H1 (cell line): ENCODE measurements at regions not wholly inside any gene's neighbourhood (a gene's known extent, or its start where the extent isn't known, plus 50 kb on each side); places are given as distances from the start of the nearest gene placed in this dataset.

Source experiments
- CTCF ChIA-PET: fragments of 300-600 bp; sonication (Branson Sonifier 250); formaldehyde crosslinking; loops from one replicate; lab custom pipeline; 2021; ENCODE audit not compliant: partially characterized antibody; lab: Charles Lee
- POLR2A ChIA-PET: fragments of 300-600 bp; sonication (Branson Sonifier 250); formaldehyde crosslinking; loops from one replicate; lab custom pipeline; 2021; ENCODE audit warnings: inconsistent platforms; ENCODE audit not compliant: partially characterized antibody; lab: Charles Lee
- DNase-seq, 2 experiments: peaks; one replicate each; pipeline versions ENCODE4 v3.0.0 to v3.0.0-alpha.2; 2010 to 2022; ENCODE audit warnings: low spot score in 2 of 2, low read depth in 1 of 2, mixed read lengths in 1 of 2
- FAIRE-seq: peaks from 2 replicates; lab custom pipeline; 2011; peaks lifted over from hg19 to GRCh38; lab: Jason Lieb, UNC
- H2AFZ ChIP-seq: 2 replicates; pipeline ENCODE4 v1.8.1; 2012; ENCODE audit warnings: low read length, inconsistent platforms
- H2AK5ac ChIP-seq: 2 replicates; pipeline ENCODE4 v1.6.1; 2013; ENCODE audit warnings: low read depth, low read length
- H2BK120ac ChIP-seq: replicated peaks from 2 replicates; pipeline ENCODE3; 2013; ENCODE audit warnings: low read depth, low read length, inconsistent platforms
- H2BK12ac ChIP-seq: 2 replicates; pipeline ENCODE4 v1.6.1; 2013; ENCODE audit warnings: low read depth, low read length
- H2BK15ac ChIP-seq: 2 replicates; pipeline ENCODE4 v1.6.1; 2013; ENCODE audit warnings: low read length
- H2BK20ac ChIP-seq: 2 replicates; pipeline ENCODE4 v1.6.1; 2013; ENCODE audit warnings: low read length
- H2BK5ac ChIP-seq: 2 replicates; pipeline ENCODE4 v1.6.1; 2013; ENCODE audit warnings: low read depth, low read length
- H3K14ac ChIP-seq: 2 replicates; pipeline ENCODE4 v1.6.1; 2013; ENCODE audit warnings: inconsistent platforms; ENCODE audit not compliant: insufficient read length
- H3K18ac ChIP-seq: 2 replicates; pipeline ENCODE4 v1.6.1; 2013; ENCODE audit warnings: low read length; ENCODE audit errors: extremely low read depth
- H3K23ac ChIP-seq: 2 replicates; pipeline ENCODE4 v1.6.1; 2013; ENCODE audit warnings: inconsistent platforms; ENCODE audit not compliant: insufficient read length
- H3K23me2 ChIP-seq: 2 replicates; pipeline ENCODE4 v1.6.1; 2013; ENCODE audit warnings: low read depth, low read length
- H3K27ac ChIP-seq: 2 replicates; pipeline ENCODE4 v1.6.1; 2011; ENCODE audit warnings: low read depth, low read length, inconsistent platforms
- H3K27me3 ChIP-seq, 4 experiments: replicated peaks in 1 of 4; 1 replicate in 1 of 4; 2 replicates in 3 of 4; pipeline versions ENCODE4 v1.6.1 to v1.8.1; 2011 to 2013; ENCODE audit warnings: low read length in 3 of 4, mild to moderate bottlenecking in 3 of 4, inconsistent platforms in 2 of 4, mixed read lengths in 2 of 4, moderate library complexity in 1 of 4; ENCODE audit not compliant: control insufficient read depth in 3 of 4, insufficient read depth in 3 of 4; ENCODE audit errors: extremely low read depth in 1 of 4
- H3K36me3 ChIP-seq, 4 experiments: 2 replicates each; pipeline versions ENCODE4 v1.6.1 to v1.8.1; 2011 to 2013; ENCODE audit warnings: mild to moderate bottlenecking in 4 of 4, low read length in 3 of 4, moderate library complexity in 2 of 4, control low read depth in 1 of 4, inconsistent platforms in 1 of 4; ENCODE audit not compliant: insufficient read depth in 4 of 4, control insufficient read depth in 2 of 4
- H3K4ac ChIP-seq: replicated peaks from 2 replicates; pipeline ENCODE3; 2013; ENCODE audit warnings: low read length, low read depth, mixed read lengths, inconsistent platforms; ENCODE audit not compliant: insufficient read length
- H3K4me1 ChIP-seq, 4 experiments: replicated peaks in 1 of 4; 1 replicate in 1 of 4; 2 replicates in 3 of 4; pipeline versions ENCODE4 v1.6.1 to v1.8.1; 2011 to 2013; ENCODE audit warnings: low read length in 3 of 4, inconsistent platforms in 2 of 4, mixed read lengths in 1 of 4; ENCODE audit not compliant: insufficient read depth in 4 of 4, control insufficient read depth in 3 of 4
- H3K4me2 ChIP-seq, 2 experiments: 2 replicates each; pipeline versions ENCODE4 v1.6.1 to v1.8.1; 2011 to 2013; ENCODE audit warnings: low read depth in 2 of 2, low read length in 2 of 2, control low read depth in 1 of 2, inconsistent platforms in 1 of 2, mild to moderate bottlenecking in 1 of 2; ENCODE audit not compliant: insufficient read depth in 1 of 2
- H3K4me3 ChIP-seq, 4 experiments: fragments of 200-600, 300-600 bp in 1 of 4; sonication (generic), shearing (Covaris generic), sonication (Bioruptor Twin) in 1 of 4; 2 replicates each; pipeline versions ENCODE4 v1.5.1 to v1.8.1; 2011 to 2016; ENCODE audit warnings: low read length in 4 of 4, low read depth in 3 of 4, control low read depth in 2 of 4, inconsistent platforms in 2 of 4, mild to moderate bottlenecking in 2 of 4, mixed read lengths in 1 of 4, moderate library complexity in 1 of 4; ENCODE audit not compliant: insufficient read depth in 2 of 4; ENCODE audit errors: extremely low read depth in 1 of 4
- H3K56ac ChIP-seq: replicated peaks from 2 replicates; pipeline ENCODE3; 2013; ENCODE audit warnings: low read depth, mild to moderate bottlenecking, mixed read lengths, low read length, inconsistent platforms; ENCODE audit not compliant: insufficient read length
- H3K79me1 ChIP-seq: 2 replicates; pipeline ENCODE4 v1.6.1; 2013; ENCODE audit warnings: low read depth, low read length, control low read depth
- H3K79me2 ChIP-seq, 2 experiments: 2 replicates each; pipeline versions ENCODE4 v1.6.1 to v1.8.1; 2012 to 2013; ENCODE audit warnings: low read length in 2 of 2, mild to moderate bottlenecking in 2 of 2, inconsistent platforms in 1 of 2; ENCODE audit not compliant: insufficient read depth in 2 of 2, control insufficient read depth in 1 of 2
- H3K9ac ChIP-seq, 4 experiments: replicated peaks in 1 of 4; 1 replicate in 1 of 4; 2 replicates in 3 of 4; pipeline versions ENCODE4 v1.6.1 to v1.8.1; 2011 to 2013; ENCODE audit warnings: low read depth in 3 of 4, low read length in 3 of 4, control low read depth in 2 of 4, mild to moderate bottlenecking in 2 of 4, moderate library complexity in 2 of 4, inconsistent platforms in 1 of 4; ENCODE audit errors: extremely low read depth in 1 of 4
- H3K9me3 ChIP-seq, 2 experiments: 2 replicates each; pipeline versions ENCODE4 v1.6.1 to v1.8.1; 2012 to 2013; ENCODE audit warnings: mild to moderate bottlenecking in 2 of 2, moderate library complexity in 2 of 2, control low read depth in 1 of 2, inconsistent platforms in 1 of 2, low read depth in 1 of 2, low read length in 1 of 2, mixed read lengths in 1 of 2; ENCODE audit not compliant: insufficient read depth in 2 of 2
- H4K20me1 ChIP-seq, 2 experiments: replicated peaks in 1 of 2; 2 replicates each; pipeline versions ENCODE3 to v1.8.1; 2011 to 2013; ENCODE audit warnings: inconsistent platforms in 2 of 2, low read length in 2 of 2, mild to moderate bottlenecking in 1 of 2; ENCODE audit not compliant: insufficient read depth in 2 of 2, control insufficient read depth in 1 of 2
- H4K5ac ChIP-seq: 2 replicates; pipeline ENCODE4 v1.6.1; 2013; ENCODE audit warnings: low read length, low read depth, mixed read lengths, inconsistent platforms; ENCODE audit not compliant: insufficient read length
- H4K8ac ChIP-seq: 2 replicates; pipeline ENCODE4 v1.8.0; 2013; ENCODE audit warnings: mild to moderate bottlenecking, moderate library complexity, low read length, inconsistent platforms; ENCODE audit not compliant: insufficient read depth; ENCODE audit errors: extremely low read depth
- H4K91ac ChIP-seq: replicated peaks from 2 replicates; pipeline ENCODE3; 2013; ENCODE audit warnings: low read length, mixed read lengths, inconsistent platforms; ENCODE audit not compliant: insufficient read length
- BRCA1 ChIP-seq: IDR thresholded peaks from 2 replicates; pipeline ENCODE4 v1.6.1; 2012; ENCODE audit warnings: low read depth, low read length, improper control_type of control experiment
- CBX8 ChIP-seq: fragments of 300-800, 300-1000 bp; sonication (generic); IDR thresholded peaks from 2 replicates; pipeline ENCODE4 v1.7.1; 2016; ENCODE audit warnings: low read depth, low read length, borderline replicate concordance
- CHD1 ChIP-seq: IDR thresholded peaks from 2 replicates; pipeline ENCODE4 v1.6.1; 2012; ENCODE audit warnings: low read depth, low read length, improper control_type of control experiment
- EGR1 ChIP-seq: IDR thresholded peaks from 2 replicates; pipeline ENCODE4 v1.6.1; 2011; ENCODE audit warnings: low read depth, low read length, borderline replicate concordance
- GABPA ChIP-seq: IDR thresholded peaks from 2 replicates; pipeline ENCODE4 v1.6.1; 2011; ENCODE audit warnings: mild to moderate bottlenecking, low read length, moderate library complexity, borderline replicate concordance; ENCODE audit not compliant: insufficient read depth
- KDM1A ChIP-seq: fragments of 200-600, 300-600 bp; sonication (generic); IDR thresholded peaks from 2 replicates; pipeline ENCODE4 v1.7.1; 2016; ENCODE audit warnings: mild to moderate bottlenecking, low read length, borderline replicate concordance
- KDM4A ChIP-seq: IDR thresholded peaks from one replicate; pipeline ENCODE4 v1.7.1; 2012; ENCODE audit warnings: low read depth, mild to moderate bottlenecking, moderate library complexity, low read length, inconsistent platforms; ENCODE audit not compliant: severe bottlenecking
- KDM5A ChIP-seq: fragments of 200-600 bp; IDR thresholded peaks from 2 replicates; pipeline ENCODE4 v1.7.1; 2012; ENCODE audit warnings: mild to moderate bottlenecking, low read length, inconsistent platforms, mixed read lengths
- PHF8 ChIP-seq: fragments of 200-600 bp; sonication (generic); conservative IDR thresholded peaks from 2 replicates; pipeline ENCODE4 v1.7.1; 2012; ENCODE audit warnings: low read depth, mild to moderate bottlenecking, inconsistent platforms, low read length, moderate library complexity
- RBBP5 ChIP-seq: IDR thresholded peaks from 2 replicates; pipeline ENCODE4 v1.7.1; 2012; ENCODE audit warnings: low read depth, mild to moderate bottlenecking, inconsistent platforms, low read length, moderate library complexity, borderline replicate concordance
- RFX5 ChIP-seq: IDR thresholded peaks from 2 replicates; pipeline ENCODE4 v1.6.1; 2011; ENCODE audit warnings: low read depth, low read length, improper control_type of control experiment, borderline replicate concordance
- SRF ChIP-seq: IDR thresholded peaks from 2 replicates; pipeline ENCODE4 v1.6.1; 2011; ENCODE audit warnings: mild to moderate bottlenecking, low read depth, low read length, moderate library complexity
- WGBS, 2 experiments: shearing (Covaris generic) in 1 of 2; methylation state at CpG; one replicate each; pipeline versions ENCODE4 v1.1.6 to v1.1.7; 2013 to 2015; ENCODE audit warnings: low lambda C conversion rate in 2 of 2, mixed read lengths in 2 of 2, inconsistent platforms in 1 of 2, low coverage in 1 of 2, missing lambda C conversion rate in 1 of 2; ENCODE audit not compliant: insufficient replicate concordance in 2 of 2, insufficient coverage in 1 of 2, insufficient read length in 1 of 2; ENCODE audit errors: extremely low coverage in 1 of 2, missing lambda C conversion rate in 1 of 2; 5-methylcytosine and 5-hydroxymethylcytosine counted together

GRCh38 chr16:86679490-86679889 is 101.1 kb downstream of the FOXL1 start:
- Histone ChIP-seq H3K56ac (no peak overlapping the region), H2AFZ (no peak overlapping the region), H3K4me3 (no peak overlapping the region), H3K9ac (no peak overlapping the region), H3K4ac (no peak overlapping the region), H2BK12ac (no peak overlapping the region), H3K18ac (no peak overlapping the region), H4K20me1 (no peaks in the 10 kb centered on the region), H3K4me2 (no peak overlapping the region), H3K14ac (no peak overlapping the region), H4K8ac (no peak overlapping the region), H3K27ac (no peak overlapping the region), H3K36me3 (no peaks in the 10 kb centered on the region), H2AK5ac (no peak overlapping the region), H2BK5ac (no peak overlapping the region), H4K91ac (no peak overlapping the region), H2BK20ac (no peak overlapping the region), H3K9me3 (no peaks in the 10 kb centered on the region), H3K23me2 (no peaks in the 10 kb centered on the region), H3K79me1 (no peaks in the 10 kb centered on the region), H2BK15ac (no peak overlapping the region), H3K79me2 (no peaks in the 10 kb centered on the region), H4K5ac (no peak overlapping the region), H3K23ac (no peak overlapping the region), H3K27me3 (no peaks in the 10 kb centered on the region; a peak in 1 of 7 replicates), H3K4me1 (no peaks in the 10 kb centered on the region; a peak in 1 of 7 replicates), H2BK120ac (no peak overlapping the region)
- no peak for TF ChIP-seq PHF8
- no peak for TF ChIP-seq RFX5
- TF ChIP-seq KDM1A: no peak
- no peak for TF ChIP-seq RBBP5
- TF ChIP-seq BRCA1: no peak
- no peak for TF ChIP-seq CHD1
- no peak for TF ChIP-seq KDM5A
- TF ChIP-seq EGR1: no peak
- TF ChIP-seq GABPA: no peak
- no peak for TF ChIP-seq SRF
- no peak for TF ChIP-seq KDM4A
- no peak for TF ChIP-seq CBX8
- FAIRE-seq: no peak
- DNase-seq: no peak
- ChIA-PET CTCF (interaction anchor here (1.0 kb wide), 1 partner anchor 82 kb away, joined by 4 read pairs; no protein-coding TSS in a partner anchor), POLR2A (no interaction called here)
- 88% methylated on average over 2 of the region's 2 CpGs; no CpG with 5 or more reads in 1 of the 2 experiments for WGBS, 2 experiments
